Adrenal gland (tissue), 5 donors: ENCODE measurements at regions not wholly inside any gene's neighbourhood (a gene's known extent, or its start where the extent isn't known, plus 50 kb on each side); places are given as distances from the start of the nearest gene placed in this dataset.

Experiments
- POLR2A ChIP-seq, 2 donors: fragments of 450-650 bp; IDR thresholded peaks; one replicate each; pipeline ENCODE4 v1.6.1; 2017; ENCODE audit warnings: antibody characterized with exemption in 2 of 2, mild to moderate bottlenecking in 2 of 2, moderate library complexity in 1 of 2
- TF ChIP-seq, protein P1 (sequence below), 6 experiments: fragments of 450-650 bp in 4 of 6; fragments of 200-600 bp in 2 of 6; sonication (generic) in 1 of 6; IDR thresholded peaks; 1 replicate in 5 of 6; 2 replicates in 1 of 6; pipeline versions ENCODE4 v1.5.1 to v1.8.0; 2016 to 2021; ENCODE audit warnings: antibody characterized with exemption in 6 of 6, mild to moderate bottlenecking in 2 of 6, moderate library complexity in 1 of 6
- donor health status: DM: no; HTN: no; CAD: no.

DNA sequence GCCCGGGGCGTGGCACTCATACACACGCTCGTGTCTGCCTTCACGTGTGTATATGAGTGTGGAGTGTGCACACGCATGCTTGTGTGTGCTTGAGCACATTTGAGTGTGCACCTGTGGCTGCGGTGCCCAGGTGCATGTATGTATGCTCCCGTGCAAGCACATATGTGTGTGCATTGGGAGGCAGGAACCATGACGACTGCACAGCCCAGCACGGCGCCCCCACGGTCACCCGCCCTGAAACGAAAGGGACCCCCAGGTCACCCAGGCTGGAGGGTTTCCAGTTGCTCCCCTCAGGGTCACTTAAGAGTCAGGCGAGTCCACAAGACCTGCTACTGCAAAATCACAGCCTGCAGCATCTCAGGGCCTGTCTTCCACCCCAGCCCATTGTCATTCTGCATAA, 94.7 kb downstream of the YTHDF1 start:
- TF ChIP-seq, protein P1, sequence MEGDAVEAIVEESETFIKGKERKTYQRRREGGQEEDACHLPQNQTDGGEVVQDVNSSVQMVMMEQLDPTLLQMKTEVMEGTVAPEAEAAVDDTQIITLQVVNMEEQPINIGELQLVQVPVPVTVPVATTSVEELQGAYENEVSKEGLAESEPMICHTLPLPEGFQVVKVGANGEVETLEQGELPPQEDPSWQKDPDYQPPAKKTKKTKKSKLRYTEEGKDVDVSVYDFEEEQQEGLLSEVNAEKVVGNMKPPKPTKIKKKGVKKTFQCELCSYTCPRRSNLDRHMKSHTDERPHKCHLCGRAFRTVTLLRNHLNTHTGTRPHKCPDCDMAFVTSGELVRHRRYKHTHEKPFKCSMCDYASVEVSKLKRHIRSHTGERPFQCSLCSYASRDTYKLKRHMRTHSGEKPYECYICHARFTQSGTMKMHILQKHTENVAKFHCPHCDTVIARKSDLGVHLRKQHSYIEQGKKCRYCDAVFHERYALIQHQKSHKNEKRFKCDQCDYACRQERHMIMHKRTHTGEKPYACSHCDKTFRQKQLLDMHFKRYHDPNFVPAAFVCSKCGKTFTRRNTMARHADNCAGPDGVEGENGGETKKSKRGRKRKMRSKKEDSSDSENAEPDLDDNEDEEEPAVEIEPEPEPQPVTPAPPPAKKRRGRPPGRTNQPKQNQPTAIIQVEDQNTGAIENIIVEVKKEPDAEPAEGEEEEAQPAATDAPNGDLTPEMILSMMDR (IDR thresholded peaks at IDR 0.05) = no peak
- TF ChIP-seq POLR2A (IDR thresholded peaks at IDR 0.05) = no peak
